ENCODE measurements at regions not wholly inside any gene's neighbourhood (a gene's known extent, or its start where the extent isn't known, plus 50 kb on each side); places are given as distances from the start of the nearest gene placed in this dataset.

DNA sequence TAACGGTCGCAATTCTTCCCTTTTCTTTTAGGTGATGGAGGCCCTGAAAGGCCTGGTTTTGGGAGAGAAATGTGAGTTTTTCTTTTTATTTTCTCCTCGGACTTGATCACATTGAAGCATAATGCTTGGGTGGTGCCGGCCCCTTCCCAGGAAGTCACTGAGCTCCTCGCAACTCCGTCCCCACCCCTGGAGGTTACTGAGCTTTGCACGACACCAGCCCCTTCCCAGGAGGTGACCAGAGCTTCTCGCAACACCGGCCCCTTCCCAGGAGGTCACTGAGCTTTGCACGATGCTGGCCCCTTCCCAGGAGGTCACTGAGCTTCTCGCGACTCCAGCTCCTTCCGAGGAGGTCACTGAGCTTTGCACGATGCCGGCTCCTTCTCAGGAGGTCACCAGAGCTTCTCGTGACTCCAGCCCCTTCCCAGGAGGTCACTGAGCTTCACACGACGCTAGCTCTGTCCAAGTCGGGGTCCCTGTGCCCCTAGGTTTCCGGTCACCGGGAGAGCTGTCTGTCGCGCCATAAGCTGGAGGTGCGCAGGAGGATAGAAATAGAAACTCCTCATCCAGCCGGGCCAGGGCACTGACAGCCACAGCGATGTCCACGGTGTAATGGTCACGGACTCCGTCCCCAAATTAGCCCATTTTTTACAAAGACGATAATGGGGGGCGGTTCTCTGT, 586.4 kb downstream of the BRD1 start:
- TF ChIP-seq, protein P1, sequence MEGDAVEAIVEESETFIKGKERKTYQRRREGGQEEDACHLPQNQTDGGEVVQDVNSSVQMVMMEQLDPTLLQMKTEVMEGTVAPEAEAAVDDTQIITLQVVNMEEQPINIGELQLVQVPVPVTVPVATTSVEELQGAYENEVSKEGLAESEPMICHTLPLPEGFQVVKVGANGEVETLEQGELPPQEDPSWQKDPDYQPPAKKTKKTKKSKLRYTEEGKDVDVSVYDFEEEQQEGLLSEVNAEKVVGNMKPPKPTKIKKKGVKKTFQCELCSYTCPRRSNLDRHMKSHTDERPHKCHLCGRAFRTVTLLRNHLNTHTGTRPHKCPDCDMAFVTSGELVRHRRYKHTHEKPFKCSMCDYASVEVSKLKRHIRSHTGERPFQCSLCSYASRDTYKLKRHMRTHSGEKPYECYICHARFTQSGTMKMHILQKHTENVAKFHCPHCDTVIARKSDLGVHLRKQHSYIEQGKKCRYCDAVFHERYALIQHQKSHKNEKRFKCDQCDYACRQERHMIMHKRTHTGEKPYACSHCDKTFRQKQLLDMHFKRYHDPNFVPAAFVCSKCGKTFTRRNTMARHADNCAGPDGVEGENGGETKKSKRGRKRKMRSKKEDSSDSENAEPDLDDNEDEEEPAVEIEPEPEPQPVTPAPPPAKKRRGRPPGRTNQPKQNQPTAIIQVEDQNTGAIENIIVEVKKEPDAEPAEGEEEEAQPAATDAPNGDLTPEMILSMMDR (conservative IDR thresholded peaks at IDR 0.05; ENCODE audit: low read depth, low read length): no peak
- no peak for TF ChIP-seq POLR2A (IDR thresholded peaks at IDR 0.05; ENCODE audit: low read depth, low read length)
- TF ChIP-seq MAZ (IDR thresholded peaks at IDR 0.05; ENCODE audit: borderline replicate concordance, low read depth, low read length): no peak
- no peak for TF ChIP-seq CEBPB (IDR thresholded peaks at IDR 0.05; ENCODE audit: low read depth, low read length)
- TF ChIP-seq RCOR1 (IDR thresholded peaks at IDR 0.05; ENCODE audit: insufficient replicate concordance, low read length): no peak

Measured in IMR-90 (cell line).